ENCODE measurements at regions not wholly inside any gene's neighbourhood (a gene's known extent, or its start where the extent isn't known, plus 50 kb on each side); places are given as distances from the start of the nearest gene placed in this dataset.

- Histone ChIP-seq H3K9me3 (ENCODE audit: low read length) (no peaks in the 10 kb centered on the region), H3K9ac (ENCODE audit: low read length) (no peak overlapping the region), H3K4me3 (ENCODE audit: low read length) (no peak overlapping the region), H3F3A (ENCODE audit: insufficient read depth, low read length, poor library complexity, severe bottlenecking) (no peaks in the 10 kb centered on the region), H3K79me2 (replicated peaks; ENCODE audit: insufficient read depth, low read length) (no peaks in the 10 kb centered on the region), H3K36me3 (ENCODE audit: insufficient read depth, low read length) (no peaks in the 10 kb centered on the region), H3K27ac (ENCODE audit: low read length) (no peak overlapping the region), H3K4me2 (ENCODE audit: low read length) (no peak overlapping the region), H4K20me1 (ENCODE audit: insufficient read depth) (no peaks in the 10 kb centered on the region), H3K9me2 (ENCODE audit: insufficient read depth, low read length) (no peaks in the 10 kb centered on the region), H3K27me3 (ENCODE audit: insufficient read depth, low read depth, low read length) (no peaks in the 10 kb centered on the region), H2AFZ (ENCODE audit: low read depth, low read length) (no peak overlapping the region)
- TF ChIP-seq TAF1 (IDR thresholded peaks at IDR 0.05; ENCODE audit: low read depth), result no peak
- TF ChIP-seq RAD21 (conservative IDR thresholded peaks at IDR 0.05), result no peak
- TF ChIP-seq POLR2AphosphoS5 (IDR thresholded peaks at IDR 0.05), result no peak
- TF ChIP-seq EP300 (conservative IDR thresholded peaks at IDR 0.05; ENCODE audit: poor library complexity, severe bottlenecking), result no peak
- TF ChIP-seq REST (IDR thresholded peaks at IDR 0.05; ENCODE audit: borderline replicate concordance), result no peak
- TF ChIP-seq MXI1 (conservative IDR thresholded peaks at IDR 0.05; ENCODE audit: poor library complexity, severe bottlenecking), result no peak
- TF ChIP-seq EZH2 (IDR thresholded peaks at IDR 0.05; ENCODE audit: borderline replicate concordance, insufficient read depth, low read length, poor library complexity, severe bottlenecking), result no peak
Observed at GRCh38 chr18:22702806-22703205, 230.3 kb upstream of the RBBP8 start.

- Histone ChIP-seq H3K4me3 (ENCODE audit: low read length) (no peak overlapping the region), H3K9me3 (ENCODE audit: low read length) (no peaks in the 10 kb centered on the region), H2AFZ (ENCODE audit: low read depth, low read length) (no peak overlapping the region), H3K9ac (ENCODE audit: low read length) (no peak overlapping the region), H4K20me1 (ENCODE audit: insufficient read depth) (no peaks in the 10 kb centered on the region), H3K79me2 (replicated peaks; ENCODE audit: insufficient read depth, low read length) (no peaks in the 10 kb centered on the region), H3K27me3 (ENCODE audit: insufficient read depth, low read depth, low read length) (no peaks in the 10 kb centered on the region), H3K27ac (ENCODE audit: low read length) (no peak overlapping the region), H3K9me2 (ENCODE audit: insufficient read depth, low read length) (no peaks in the 10 kb centered on the region), H3K4me2 (ENCODE audit: low read length) (no peak overlapping the region), H3F3A (ENCODE audit: insufficient read depth, low read length, poor library complexity, severe bottlenecking) (no peaks in the 10 kb centered on the region), H3K36me3 (ENCODE audit: insufficient read depth, low read length) (no peaks in the 10 kb centered on the region)
- TF ChIP-seq SMC3 (conservative IDR thresholded peaks at IDR 0.05; ENCODE audit: poor library complexity), result peak; percentile 67
- no peak for TF ChIP-seq EZH2 (IDR thresholded peaks at IDR 0.05; ENCODE audit: borderline replicate concordance, insufficient read depth, low read length, poor library complexity, severe bottlenecking)
- TF ChIP-seq MXI1 (conservative IDR thresholded peaks at IDR 0.05; ENCODE audit: poor library complexity, severe bottlenecking), result no peak
- no peak for TF ChIP-seq POLR2AphosphoS5 (IDR thresholded peaks at IDR 0.05)
- TF ChIP-seq CTCF (IDR thresholded peaks at IDR 0.05; ENCODE audit: poor library complexity, severe bottlenecking), result peak; percentile 72
- TF ChIP-seq RAD21 (conservative IDR thresholded peaks at IDR 0.05), result peak; percentile 61
Observed at GRCh38 chr18:22703883-22704585, 229.1 kb upstream of the RBBP8 start.

Data from neural cell (in vitro differentiated cells).